Astrocyte (in vitro differentiated cells and primary cell): ENCODE measurements at regions not wholly inside any gene's neighbourhood (a gene's known extent, or its start where the extent isn't known, plus 50 kb on each side); places are given as distances from the start of the nearest gene placed in this dataset.

Experiments
- CTCF ChIP-seq: IDR thresholded peaks from 2 replicates; pipeline ENCODE4 v1.5.1; 2011; ENCODE audit warnings: low read depth, mild to moderate bottlenecking, inconsistent platforms, low read length, moderate library complexity; ENCODE audit not compliant: insufficient read depth
- EZH2 ChIP-seq: IDR thresholded peaks from 2 replicates; pipeline ENCODE4 v1.6.1; 2012; ENCODE audit warnings: mild to moderate bottlenecking, low read length, inconsistent platforms; ENCODE audit not compliant: insufficient read depth

- no peak for TF ChIP-seq CTCF
- no peak for TF ChIP-seq EZH2
Measured at GRCh38 chr10:88023676-88024075, 160.3 kb downstream of the PTEN start.
